ENCODE measurements at regions not wholly inside any gene's neighbourhood (a gene's known extent, or its start where the extent isn't known, plus 50 kb on each side); places are given as distances from the start of the nearest gene placed in this dataset.

GRCh38 chr3:13159890-13160289 lies 86.7 kb upstream of the IQSEC1 start:
- intact Hi-C loops (cut with micrococcal nuclease; ENCODE audit: unreplicated experiment): no loop called here
- Mint-ChIP-seq H3K4me3 (ENCODE audit: low read depth, unreplicated experiment) (no peak overlapping the region), H3K27me3 (ENCODE audit: unreplicated experiment) (peaks cover 92% of the 10 kb centered on the region), H3K4me1 (ENCODE audit: low read depth, unreplicated experiment) (no peaks in the 10 kb centered on the region), H3K27ac (ENCODE audit: unreplicated experiment) (no peak overlapping the region), H3K36me3 (ENCODE audit: insufficient read depth, unreplicated experiment) (no peaks in the 10 kb centered on the region), H3K9me3 (ENCODE audit: low read depth, unreplicated experiment) (peaks cover 5% of the 10 kb centered on the region)
- no peak for TF ChIP-seq CTCF (IDR thresholded peaks at IDR 0.05; ENCODE audit: unreplicated experiment)
- no peak for DNase-seq
- CTCF ChIA-PET: no interaction called here
- no TSS peak for BruUV-seq (replicated peaks)

GRCh38 chr3:13158871-13159270 lies 85.6 kb upstream of the IQSEC1 start:
- CTCF ChIA-PET: interaction anchor here (0.6 kb wide), 1 partner anchor 368 kb away, joined by 3 read pairs; no protein-coding TSS in a partner anchor
- H3K4me3 Mint-ChIP-seq (ENCODE audit: low read depth, unreplicated experiment): no peak overlapping the region
- H3K27me3 Mint-ChIP-seq (ENCODE audit: unreplicated experiment): peaks cover 87% of the 10 kb centered on the region
- H3K27ac Mint-ChIP-seq (ENCODE audit: unreplicated experiment): no peak overlapping the region
- no peak for TF ChIP-seq CTCF (IDR thresholded peaks at IDR 0.05; ENCODE audit: unreplicated experiment)
- H3K36me3 Mint-ChIP-seq (ENCODE audit: insufficient read depth, unreplicated experiment): no peaks in the 10 kb centered on the region
- intact Hi-C loops (cut with micrococcal nuclease; ENCODE audit: unreplicated experiment): no loop called here
- DNase-seq: no peak
- no peaks in the 10 kb centered on the region for H3K4me1 Mint-ChIP-seq (ENCODE audit: low read depth, unreplicated experiment)
- no TSS peak for BruUV-seq (replicated peaks)
- H3K9me3 Mint-ChIP-seq (ENCODE audit: low read depth, unreplicated experiment): peaks cover 8% of the 10 kb centered on the region

- DNase-seq: no peak
- Mint-ChIP-seq H3K4me3 (ENCODE audit: low read depth, unreplicated experiment) (no peak overlapping the region), H3K27ac (ENCODE audit: unreplicated experiment) (no peak overlapping the region), H3K4me1 (ENCODE audit: low read depth, unreplicated experiment) (no peaks in the 10 kb centered on the region), H3K27me3 (ENCODE audit: unreplicated experiment) (peaks cover 87% of the 10 kb centered on the region), H3K36me3 (ENCODE audit: insufficient read depth, unreplicated experiment) (no peaks in the 10 kb centered on the region), H3K9me3 (ENCODE audit: low read depth, unreplicated experiment) (peaks cover 8% of the 10 kb centered on the region)
- BruUV-seq (replicated peaks): no TSS peak
- CTCF ChIA-PET: interaction anchor here (0.6 kb wide), 1 partner anchor 367 kb away, joined by 3 read pairs; no protein-coding TSS in a partner anchor
- TF ChIP-seq CTCF (IDR thresholded peaks at IDR 0.05; ENCODE audit: unreplicated experiment): no peak
- intact Hi-C loops (cut with micrococcal nuclease; ENCODE audit: unreplicated experiment): no loop called here
Measured at GRCh38 chr3:13158408-13158807, 85.2 kb upstream of the IQSEC1 start.

- CTCF ChIA-PET: no interaction called here
- no TSS peak for BruUV-seq (replicated peaks)
- H3K36me3 Mint-ChIP-seq (ENCODE audit: insufficient read depth, unreplicated experiment): no peaks in the 10 kb centered on the region
- DNase-seq: no peak
- H3K27me3 Mint-ChIP-seq (ENCODE audit: unreplicated experiment): peaks cover 87% of the 10 kb centered on the region
- H3K27ac Mint-ChIP-seq (ENCODE audit: unreplicated experiment): no peak overlapping the region
- intact Hi-C loops (cut with micrococcal nuclease; ENCODE audit: unreplicated experiment): no loop called here
- no peak overlapping the region for H3K4me3 Mint-ChIP-seq (ENCODE audit: low read depth, unreplicated experiment)
- H3K4me1 Mint-ChIP-seq (ENCODE audit: low read depth, unreplicated experiment): no peaks in the 10 kb centered on the region
- peaks cover 8% of the 10 kb centered on the region for H3K9me3 Mint-ChIP-seq (ENCODE audit: low read depth, unreplicated experiment)
- no peak for TF ChIP-seq CTCF (IDR thresholded peaks at IDR 0.05; ENCODE audit: unreplicated experiment)
Measured at GRCh38 chr3:13157986-13158385, 84.8 kb upstream of the IQSEC1 start.
